GM19328 (cell line): ENCODE measurements at regions not wholly inside any gene's neighbourhood (a gene's known extent, or its start where the extent isn't known, plus 50 kb on each side); places are given as distances from the start of the nearest gene placed in this dataset.
"Not testable (repeated sequence)": the region's sequence is repeated elsewhere in the genome, so short reads cannot be mapped to it uniquely, and the experiment has no call there.

ENCODE experiments used
- ATAC-seq: cut with Tn5 transposase; IDR thresholded peaks from one replicate; pipeline ENCODE4 v1.9.1; 2021; ENCODE audit warnings: mild to moderate bottlenecking, moderate library complexity; ENCODE audit not compliant: unreplicated experiment

GRCh38 chr11:96969251-96969650 is 579.4 kb downstream of the JRKL start:
- no peak for ATAC-seq

DNA sequence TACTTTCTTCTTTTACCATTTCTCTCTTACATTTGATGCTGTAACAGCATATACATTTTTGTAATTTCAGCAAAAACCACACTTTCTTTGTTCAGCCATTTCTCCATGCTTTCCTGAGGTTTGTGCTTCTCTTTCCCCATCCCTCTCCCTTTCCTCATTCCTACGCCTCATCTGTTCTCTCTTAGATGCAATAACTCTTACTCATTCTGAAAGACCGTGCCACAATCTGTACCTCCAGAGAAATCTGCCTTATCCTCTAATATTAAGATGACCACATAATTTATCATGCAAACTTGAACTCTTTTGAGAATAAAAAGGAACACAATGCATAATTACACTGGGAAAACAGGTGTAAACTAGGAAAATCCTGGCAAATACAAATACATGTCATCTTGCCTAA is 588.9 kb downstream of the JRKL start:
- no peak for ATAC-seq

DNA sequence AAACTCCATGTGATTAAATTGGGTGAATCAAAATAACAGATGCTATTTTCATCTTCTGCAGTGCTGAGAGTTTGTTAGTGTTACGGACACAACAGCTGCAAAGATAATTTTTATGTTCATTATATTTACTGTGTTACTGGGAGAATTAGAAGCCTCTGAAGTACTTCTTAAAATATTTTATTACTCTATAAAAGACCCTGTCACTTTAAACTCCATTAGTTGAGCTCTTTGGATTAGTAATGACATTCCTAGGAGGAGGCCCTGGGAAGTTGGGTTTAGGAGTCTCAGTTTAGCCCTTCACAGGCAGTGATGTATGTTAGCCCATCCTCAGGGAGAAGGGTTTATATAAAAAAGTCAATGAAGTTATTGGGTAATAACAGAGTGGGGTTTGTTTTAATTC is 596.7 kb downstream of the JRKL start:
- ATAC-seq: no peak

GRCh38 chr11:96990914-96991313 is 601.1 kb downstream of the JRKL start:
- ATAC-seq: no peak

DNA sequence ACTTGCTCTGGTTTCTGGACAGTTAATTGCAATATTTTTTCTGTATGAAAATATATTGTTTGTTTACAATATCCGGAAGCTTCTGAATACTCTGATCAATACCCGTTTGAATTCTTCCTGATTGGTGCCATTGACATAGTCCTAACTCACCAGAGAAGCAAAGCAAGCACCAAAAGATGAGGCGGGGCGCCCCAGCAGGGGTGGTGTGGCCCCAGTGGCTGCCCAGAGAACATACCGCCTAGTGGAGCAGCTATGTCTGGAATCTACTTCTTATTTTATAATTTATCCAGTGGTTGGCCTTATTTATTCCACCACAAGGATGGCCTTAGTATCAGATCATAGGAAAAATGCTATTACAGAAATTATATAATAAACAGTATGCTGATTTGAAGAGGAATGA is 610.7 kb downstream of the JRKL start:
- no peak for ATAC-seq

- ATAC-seq: no peak
Observed at GRCh38 chr11:97007283-97007682, 617.5 kb downstream of the JRKL start.

DNA sequence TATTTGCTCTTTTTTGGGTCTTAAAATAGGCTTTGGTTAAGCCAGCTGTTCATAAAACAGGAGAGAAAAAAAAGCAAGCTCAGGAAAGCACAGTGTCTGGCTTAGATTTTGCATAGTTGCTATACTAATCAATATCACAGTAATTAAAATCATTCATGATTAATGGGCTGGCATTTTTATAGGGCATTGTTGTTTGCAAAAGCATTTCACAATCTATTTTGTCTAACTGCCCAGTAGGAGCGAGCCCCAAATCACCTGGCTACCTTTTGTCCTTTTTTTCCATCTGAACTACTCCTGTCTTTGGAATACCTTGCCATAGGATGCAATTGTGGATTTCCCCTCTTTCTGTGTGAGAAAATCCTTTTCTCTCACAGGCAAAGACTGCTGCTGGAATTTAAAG is 619.8 kb downstream of the JRKL start:
- ATAC-seq: no peak

DNA sequence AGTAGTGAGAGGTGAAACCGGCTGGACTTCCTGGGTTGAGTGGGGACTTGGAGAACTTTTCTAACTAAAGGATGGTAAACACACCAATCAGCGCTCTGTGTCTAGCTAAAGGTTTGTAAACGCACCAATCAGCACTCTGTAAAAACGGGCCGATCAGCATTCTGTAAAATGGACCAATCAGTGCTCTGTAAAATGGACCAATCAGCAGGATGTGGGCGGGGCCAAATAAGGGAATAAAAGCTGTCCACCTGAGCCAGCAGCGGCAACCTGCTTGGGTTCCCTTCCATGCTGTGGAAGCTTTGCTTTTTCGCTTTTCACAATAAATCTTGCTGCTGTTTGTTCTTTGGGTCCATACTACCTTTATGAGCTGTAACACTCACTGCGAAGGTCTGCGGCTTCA is 621.2 kb downstream of the JRKL start:
- not testable (repeated sequence) for ATAC-seq

DNA sequence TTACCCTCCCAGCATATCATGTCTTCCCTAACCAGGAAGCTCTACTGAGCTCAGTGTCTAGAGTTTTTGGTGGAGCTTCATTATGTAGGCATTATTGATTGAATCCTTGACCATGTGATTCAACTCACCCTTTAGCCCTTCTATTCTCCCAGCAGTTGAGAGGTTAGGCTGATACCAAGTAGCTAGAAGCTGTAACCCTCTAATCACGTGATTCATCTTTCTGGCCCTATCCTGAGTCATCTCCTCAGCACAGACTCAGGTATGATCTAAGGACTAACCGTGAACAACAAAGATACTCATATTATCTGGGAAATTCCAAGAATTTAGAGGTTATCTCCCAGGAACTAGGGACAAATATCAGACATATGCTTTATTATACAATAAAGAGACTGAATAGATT is 625.5 kb downstream of the JRKL start:
- ATAC-seq: no peak

DNA sequence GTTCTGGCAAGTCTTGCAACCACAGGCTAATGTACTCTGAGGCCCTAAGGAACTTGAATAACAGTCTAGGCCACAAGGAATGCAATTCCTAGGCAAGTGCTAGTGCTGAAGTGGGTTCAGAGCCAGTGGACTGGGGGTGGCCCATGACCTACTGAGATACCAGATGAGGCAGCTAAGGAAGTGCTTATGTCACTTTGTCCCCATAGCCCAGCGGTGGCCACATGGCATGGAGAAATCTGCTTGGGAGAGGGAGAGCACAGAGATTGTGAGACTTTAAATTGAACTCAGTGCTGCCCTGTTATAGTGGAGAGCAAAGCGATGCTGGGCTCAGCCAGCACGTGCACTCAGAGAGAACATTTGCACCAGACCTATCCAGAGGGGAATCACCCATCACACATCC is 629.5 kb downstream of the JRKL start:
- ATAC-seq: no peak

GRCh38 chr11:97019754-97020153 is 629.9 kb downstream of the JRKL start:
- no peak for ATAC-seq

GRCh38 chr11:97022955-97023354 is 633.1 kb downstream of the JRKL start:
- no peak for ATAC-seq

- ATAC-seq: no peak
Observed at GRCh38 chr11:97028836-97029406, 639.1 kb downstream of the JRKL start.

DNA sequence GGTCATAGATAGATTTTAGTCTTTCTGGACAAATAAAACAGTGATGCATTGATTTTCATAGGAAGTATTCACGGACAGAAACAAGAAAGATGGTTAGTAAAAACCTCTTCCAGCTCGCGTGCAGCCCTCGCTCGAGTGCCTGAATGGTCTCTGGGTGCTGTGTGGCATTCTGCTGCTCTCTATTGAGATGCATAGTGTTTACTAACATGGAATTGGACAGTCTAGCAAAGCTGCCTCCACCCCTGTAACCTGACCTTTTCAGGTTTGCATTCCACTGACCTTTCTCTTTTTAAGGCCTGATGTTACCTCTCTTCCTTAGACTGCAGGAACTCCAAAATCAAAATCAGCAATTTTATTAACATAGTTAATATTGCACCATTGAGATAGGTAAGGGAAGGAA is 643.4 kb downstream of the JRKL start:
- no peak for ATAC-seq

GRCh38 chr11:97048481-97048880 is 658.7 kb downstream of the JRKL start:
- no peak for ATAC-seq

DNA sequence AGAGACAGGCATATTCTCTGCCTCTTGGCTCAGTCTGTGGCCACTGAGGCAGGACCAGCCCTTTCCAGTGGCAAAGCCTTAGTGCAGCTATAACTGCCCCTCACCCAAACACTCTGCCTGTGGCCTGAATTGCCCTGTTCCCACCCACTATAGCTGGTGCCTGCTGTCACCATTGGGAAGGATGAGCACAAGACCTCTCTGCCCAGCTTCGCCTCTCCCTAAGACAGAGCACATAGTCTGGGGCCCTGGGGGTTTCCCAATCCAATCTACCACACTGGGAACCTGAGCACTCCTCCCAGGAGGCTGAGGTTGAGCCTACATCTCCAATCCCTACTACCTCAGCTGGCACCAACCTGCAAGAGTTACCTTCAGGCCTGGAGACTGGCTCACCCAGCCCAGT is 670.4 kb downstream of the JRKL start:
- ATAC-seq: no peak

- no peak for ATAC-seq
Observed at GRCh38 chr11:97069160-97069559, 679.3 kb downstream of the JRKL start.

GRCh38 chr11:97072420-97072819 is 682.6 kb downstream of the JRKL start:
- ATAC-seq: no peak

DNA sequence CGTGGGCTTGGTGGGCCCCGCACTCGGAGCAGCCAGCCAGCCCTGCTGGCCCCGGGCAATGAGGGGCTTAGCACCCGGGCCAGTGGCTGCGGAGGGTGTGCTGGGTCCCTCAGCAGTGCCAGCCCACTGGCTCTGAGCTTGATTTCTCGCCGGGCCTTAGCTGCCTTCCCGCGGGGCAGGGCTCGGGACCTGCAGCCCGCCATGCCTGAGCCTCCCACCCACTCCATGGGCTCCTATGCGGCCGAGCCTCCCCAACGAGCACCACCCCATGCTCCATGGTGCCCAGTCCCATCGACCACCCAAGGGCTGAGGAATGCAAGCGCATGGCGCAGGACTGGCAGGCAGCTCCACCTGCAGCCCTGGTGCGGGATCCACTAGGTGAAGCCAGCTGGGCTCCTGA is 686.9 kb downstream of the JRKL start:
- not testable (repeated sequence) for ATAC-seq

DNA sequence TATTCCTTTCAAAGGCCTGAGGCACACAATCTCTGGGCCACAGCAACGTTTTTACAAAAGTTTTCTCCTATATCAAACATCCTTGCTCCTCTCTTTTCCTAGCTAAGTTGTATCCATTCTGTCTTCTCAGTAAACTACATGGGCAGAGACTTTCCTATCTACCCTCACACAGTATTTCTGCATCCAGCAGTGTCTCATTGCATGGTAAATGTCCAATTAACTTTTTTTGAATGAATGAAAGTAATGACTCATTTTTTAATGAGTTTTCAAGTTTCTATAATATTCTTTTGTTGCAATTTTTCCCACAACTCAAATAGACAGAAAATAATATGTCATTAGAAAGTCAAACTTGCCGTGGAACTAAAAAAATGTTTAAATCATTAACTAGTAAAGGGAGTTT is 688.6 kb downstream of the JRKL start:
- ATAC-seq: no peak

DNA sequence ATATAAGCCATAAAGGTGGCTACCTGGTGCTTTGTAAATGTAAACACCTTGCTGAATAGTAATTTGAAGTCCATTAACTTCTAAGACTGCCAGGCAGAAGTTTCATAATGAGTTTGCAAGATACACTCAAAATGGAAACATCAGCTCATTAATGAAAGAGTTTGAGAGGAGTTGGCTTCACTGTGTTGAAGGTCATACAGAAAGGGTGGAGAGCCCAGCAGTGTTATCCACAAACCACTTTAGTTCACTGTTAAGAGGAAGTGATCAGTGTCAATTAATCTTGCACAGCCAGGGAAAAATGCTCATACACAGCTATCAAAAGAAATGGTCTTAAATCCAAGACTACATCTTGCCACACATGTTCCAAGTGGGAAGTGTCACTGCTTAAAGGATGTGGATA is 689.4 kb downstream of the JRKL start:
- no peak for ATAC-seq

GRCh38 chr11:97087419-97087818 is 697.6 kb downstream of the JRKL start:
- no peak for ATAC-seq

DNA sequence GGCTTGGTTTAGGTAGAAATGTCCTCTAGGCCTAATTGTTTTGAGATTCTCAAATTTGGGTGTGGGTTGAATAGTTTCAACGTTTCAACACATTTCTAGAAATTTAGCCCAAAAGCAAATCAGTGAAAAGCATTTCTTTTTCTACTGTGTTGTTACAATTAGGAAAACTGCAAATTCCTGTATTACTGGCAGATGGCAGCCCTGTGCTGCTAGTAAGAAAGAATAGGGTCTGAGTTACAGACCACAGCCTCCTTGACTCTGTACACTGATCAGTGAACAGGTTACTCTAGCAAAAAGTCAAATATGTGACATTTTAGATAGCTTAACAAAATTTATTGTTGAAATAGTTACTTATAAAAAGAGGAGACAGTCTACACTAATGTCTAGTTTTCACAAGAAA is 703.0 kb downstream of the JRKL start:
- ATAC-seq: no peak

DNA sequence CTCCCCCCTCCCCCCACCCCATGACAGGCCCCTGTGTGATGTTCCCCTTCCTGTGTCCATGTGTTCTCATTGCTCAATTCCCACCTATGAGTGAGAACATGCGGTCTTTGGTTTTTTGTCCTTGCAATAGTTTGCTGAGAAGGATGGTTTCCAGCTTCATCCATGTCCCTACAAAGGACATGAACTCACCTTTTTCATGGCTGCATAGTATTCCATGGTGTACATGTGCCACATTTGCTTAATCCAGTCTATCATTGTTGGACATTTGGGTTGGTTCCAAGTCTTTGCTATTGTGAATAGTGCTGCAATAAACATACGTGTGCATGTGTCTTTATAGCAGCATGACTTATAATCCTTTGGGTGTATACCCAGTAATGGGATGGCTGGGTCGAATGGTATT is 712.4 kb downstream of the JRKL start:
- ATAC-seq: not testable (repeated sequence)
